Spleen (tissue), 7 donors: ENCODE measurements at regions not wholly inside any gene's neighbourhood (a gene's known extent, or its start where the extent isn't known, plus 50 kb on each side); places are given as distances from the start of the nearest gene placed in this dataset.

Experiments
- CTCF ChIP-seq, 11 experiments: fragments of 200-600 bp in 7 of 11; fragments of 450-650 bp in 4 of 11; sonication (generic) in 4 of 11; IDR thresholded peaks in 8 of 11; conservative IDR thresholded peaks in 3 of 11; 1 replicate in 7 of 11; 2 replicates in 4 of 11; pipeline versions ENCODE4 v1.4.0 to v1.8.0; 2016 to 2021; ENCODE audit warnings: antibody characterized with exemption in 11 of 11, inconsistent platforms in 4 of 11, mild to moderate bottlenecking in 1 of 11
- POLR2A ChIP-seq, 3 donors: fragments of 450-650 bp; IDR thresholded peaks; one replicate each; pipeline ENCODE4 v1.5.1; 2017; ENCODE audit warnings: antibody characterized with exemption in 3 of 3, mild to moderate bottlenecking in 1 of 3
- POLR2AphosphoS5 ChIP-seq, 3 donors: sonication (generic); formaldehyde crosslinking; IDR thresholded peaks; one replicate each; pipeline ENCODE4 v1.5.1; 2017; ENCODE audit warnings: antibody characterized with exemption in 3 of 3
- donor health status: DM: no; HTN: no; CAD: no; lungs with moderate emphysema.
- donor health status: DM: no; HTN: no; CAD: no.
- donor health status: DM: no; HTN: no; CAD: no.

GRCh38 chr10:84829131-84829530 lies 500.7 kb downstream of the CCSER2 start:
- TF ChIP-seq CTCF (IDR thresholded peaks at IDR 0.05 in 8 of 11, conservative IDR thresholded peaks at IDR 0.05 in 3 of 11): no peak
- TF ChIP-seq POLR2A (IDR thresholded peaks at IDR 0.05): no peak
- TF ChIP-seq POLR2AphosphoS5 (IDR thresholded peaks at IDR 0.05): no peak
